Inferior parietal cortex (tissue), 1 donor: ENCODE measurements at regions not wholly inside any gene's neighbourhood (a gene's known extent, or its start where the extent isn't known, plus 50 kb on each side); places are given as distances from the start of the nearest gene placed in this dataset.

ENCODE experiments used
- DNase-seq: peaks from one replicate; pipeline ENCODE4 v3.0.0-alpha.2; 2016; ENCODE audit errors: extremely low spot score

GRCh38 chr10:2173327-2173726 is 436.0 kb upstream of the ADARB2 start:
- no peak for DNase-seq

GRCh38 chr10:2165771-2166460 is 428.6 kb upstream of the ADARB2 start:
- DNase-seq, result no peak

GRCh38 chr10:2150288-2150687 is 413.0 kb upstream of the ADARB2 start:
- no peak for DNase-seq

- no peak for DNase-seq
Observed at GRCh38 chr10:2145926-2146478, 408.7 kb upstream of the ADARB2 start.

- no peak for DNase-seq
Observed at GRCh38 chr10:2145491-2145890, 408.2 kb upstream of the ADARB2 start.

- DNase-seq, result no peak
Observed at GRCh38 chr10:2144584-2144983, 407.3 kb upstream of the ADARB2 start.

- no peak for DNase-seq
Observed at GRCh38 chr10:2143213-2143835, 406.0 kb upstream of the ADARB2 start.

- no peak for DNase-seq
Observed at GRCh38 chr10:2139746-2140145, 402.4 kb upstream of the ADARB2 start.

GRCh38 chr10:2137549-2138174 is 400.3 kb upstream of the ADARB2 start:
- no peak for DNase-seq

- DNase-seq, result no peak
Observed at GRCh38 chr10:2130705-2131305, 393.5 kb upstream of the ADARB2 start.

GRCh38 chr10:2128991-2129390 is 391.7 kb upstream of the ADARB2 start:
- DNase-seq, result no peak

- DNase-seq, result no peak
Observed at GRCh38 chr10:2124135-2124534, 386.8 kb upstream of the ADARB2 start.

- DNase-seq, result no peak
Observed at GRCh38 chr10:2122431-2123124, 385.3 kb upstream of the ADARB2 start.

GRCh38 chr10:2121929-2122328 is 384.6 kb upstream of the ADARB2 start:
- DNase-seq, result no peak

GRCh38 chr10:2121315-2121714 is 384.0 kb upstream of the ADARB2 start:
- DNase-seq, result no peak

GRCh38 chr10:2120746-2121145 is 383.4 kb upstream of the ADARB2 start:
- no peak for DNase-seq

GRCh38 chr10:2119316-2119715 is 382.0 kb upstream of the ADARB2 start:
- no peak for DNase-seq

- DNase-seq, result no peak
Observed at GRCh38 chr10:2118201-2118600, 380.9 kb upstream of the ADARB2 start.

GRCh38 chr10:2117641-2118040 is 380.3 kb upstream of the ADARB2 start:
- DNase-seq, result no peak

- no peak for DNase-seq
Observed at GRCh38 chr10:2111965-2112364, 374.6 kb upstream of the ADARB2 start.

- no peak for DNase-seq
Observed at GRCh38 chr10:2108496-2108895, 371.2 kb upstream of the ADARB2 start.

GRCh38 chr10:2106641-2107040 is 369.3 kb upstream of the ADARB2 start:
- DNase-seq, result no peak
